Spinal cord (tissue), 9 donors: ENCODE measurements at regions not wholly inside any gene's neighbourhood (a gene's known extent, or its start where the extent isn't known, plus 50 kb on each side); places are given as distances from the start of the nearest gene placed in this dataset.

Experiments
- DNase-seq, 6 donors: peaks; one replicate each; pipeline versions ENCODE4 v3.0.0 to v3.0.0-alpha.2; 2013 to 2015; ENCODE audit warnings: low spot score in 6 of 6, low read depth in 4 of 6
- H3K27ac ChIP-seq: one replicate; pipeline ENCODE4 v1.5.1; 2013; ENCODE audit warnings: low read depth, low read length, control low read depth
- H3K27me3 ChIP-seq: one replicate; pipeline ENCODE4 v1.6.1; 2013; ENCODE audit warnings: low read length; ENCODE audit not compliant: control insufficient read depth, insufficient read depth
- H3K36me3 ChIP-seq: one replicate; pipeline ENCODE4 v1.6.1; 2013; ENCODE audit warnings: low read length; ENCODE audit not compliant: control insufficient read depth, insufficient read depth
- H3K4me1 ChIP-seq: one replicate; pipeline ENCODE4 v1.6.1; 2013; ENCODE audit warnings: low read length; ENCODE audit not compliant: control insufficient read depth, insufficient read depth
- H3K4me3 ChIP-seq: one replicate; pipeline ENCODE4 v1.5.1; 2013; ENCODE audit warnings: low read depth, low read length, control low read depth
- H3K9me3 ChIP-seq: one replicate; pipeline ENCODE4 v1.6.1; 2013; ENCODE audit warnings: low read length; ENCODE audit not compliant: control insufficient read depth, insufficient read depth
- WGBS: methylation state at CpG from one replicate; pipeline ENCODE4 v1.1.5; 2013; ENCODE audit warnings: missing lambda C conversion rate; ENCODE audit not compliant: insufficient coverage; 5-methylcytosine and 5-hydroxymethylcytosine counted together
- donor health status: healthy.

DNA sequence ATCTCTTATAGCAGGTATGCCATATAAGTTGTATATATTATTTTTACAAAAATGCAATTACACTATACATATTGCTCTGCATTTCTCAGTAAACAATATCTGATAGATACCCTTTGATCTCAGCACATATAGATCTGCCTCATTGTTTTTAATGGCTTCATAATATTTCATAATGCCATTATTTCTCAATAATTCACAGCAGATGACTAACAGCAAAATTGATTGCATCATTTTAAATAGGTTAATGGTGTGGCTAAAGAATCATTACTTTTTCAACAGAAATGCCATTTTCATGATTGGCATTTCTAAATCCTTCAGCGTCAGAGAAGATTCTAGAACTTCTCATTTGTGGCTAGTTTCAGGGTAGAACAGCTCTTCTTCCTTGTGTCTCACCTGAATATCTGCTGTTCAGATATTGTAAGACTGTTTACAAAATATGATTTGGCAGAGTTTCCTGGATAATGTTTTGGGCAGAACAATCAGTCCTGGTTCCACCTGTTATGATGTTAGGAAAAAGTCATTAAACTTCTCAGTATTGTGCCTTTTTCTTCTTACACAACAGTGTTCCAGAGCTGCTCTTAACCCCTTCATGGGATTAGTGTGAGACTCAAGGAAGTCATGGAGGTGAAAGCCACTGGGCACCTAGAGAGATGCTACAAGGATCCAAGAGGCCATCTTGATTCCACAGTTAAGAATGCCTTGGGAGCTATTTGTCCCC lies 397.6 kb upstream of the THBS1 start:
- no peaks in the 10 kb centered on the region for H3K27me3 ChIP-seq
- WGBS = no CpG with 5 or more reads among the region's 1 CpG
- no peaks in the 10 kb centered on the region for H3K4me1 ChIP-seq
- H3K27ac ChIP-seq = no peak overlapping the region
- DNase-seq = no peak
- H3K36me3 ChIP-seq = no peaks in the 10 kb centered on the region
- H3K4me3 ChIP-seq = no peak overlapping the region
- no peaks in the 10 kb centered on the region for H3K9me3 ChIP-seq

- Histone ChIP-seq H3K4me3 (no peak overlapping the region), H3K27ac (no peak overlapping the region), H3K27me3 (no peaks in the 10 kb centered on the region), H3K36me3 (no peaks in the 10 kb centered on the region), H3K9me3 (no peaks in the 10 kb centered on the region), H3K4me1 (no peaks in the 10 kb centered on the region)
- DNase-seq = no peak
- WGBS = 82% methylated on average over 3 of the region's 4 CpGs
Measured at GRCh38 chr15:39184701-39185390, 396.0 kb upstream of the THBS1 start.

DNA sequence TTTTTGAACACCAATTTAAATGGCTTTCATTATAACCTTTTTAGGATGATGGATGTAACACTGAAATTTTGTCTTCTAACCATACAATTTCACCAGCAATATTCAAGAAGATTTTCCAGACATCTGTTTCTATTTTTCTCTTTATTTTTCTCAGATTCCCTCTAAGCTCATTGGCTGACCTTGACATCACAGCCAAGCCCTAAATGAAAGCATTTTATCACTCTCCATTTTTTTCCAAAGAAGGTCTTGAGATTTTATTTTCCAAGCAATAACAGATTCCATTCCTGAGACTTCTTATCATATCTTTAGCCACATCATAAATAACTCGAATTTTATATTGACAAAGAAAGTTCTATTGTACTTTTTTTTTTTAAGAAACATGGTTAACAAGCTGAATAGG lies 392.6 kb upstream of the THBS1 start:
- Histone ChIP-seq H3K27me3 (no peaks in the 10 kb centered on the region), H3K9me3 (no peaks in the 10 kb centered on the region), H3K27ac (no peak overlapping the region), H3K4me1 (no peaks in the 10 kb centered on the region), H3K36me3 (no peaks in the 10 kb centered on the region), H3K4me3 (no peak overlapping the region)
- no CpG with 5 or more reads among the region's 1 CpG for WGBS
- no peak for DNase-seq

- no peak overlapping the region for H3K4me3 ChIP-seq
- no peak overlapping the region for H3K27ac ChIP-seq
- no peaks in the 10 kb centered on the region for H3K4me1 ChIP-seq
- 68% methylated on average over 2 of the region's 3 CpGs for WGBS
- no peak for DNase-seq
- no peaks in the 10 kb centered on the region for H3K36me3 ChIP-seq
- no peaks in the 10 kb centered on the region for H3K27me3 ChIP-seq
- no peaks in the 10 kb centered on the region for H3K9me3 ChIP-seq
Measured at GRCh38 chr15:39188930-39189329, 391.9 kb upstream of the THBS1 start.

- H3K27me3 ChIP-seq = no peaks in the 10 kb centered on the region
- no peak overlapping the region for H3K4me3 ChIP-seq
- no peaks in the 10 kb centered on the region for H3K4me1 ChIP-seq
- H3K36me3 ChIP-seq = no peaks in the 10 kb centered on the region
- no peaks in the 10 kb centered on the region for H3K9me3 ChIP-seq
- no peak overlapping the region for H3K27ac ChIP-seq
- no peak for DNase-seq
Measured at GRCh38 chr15:39191871-39192291, 389.0 kb upstream of the THBS1 start.

- no peaks in the 10 kb centered on the region for H3K9me3 ChIP-seq
- WGBS = 82% methylated on average over 2 of the region's 3 CpGs
- no peaks in the 10 kb centered on the region for H3K4me1 ChIP-seq
- no peaks in the 10 kb centered on the region for H3K27me3 ChIP-seq
- no peaks in the 10 kb centered on the region for H3K36me3 ChIP-seq
- no peak overlapping the region for H3K4me3 ChIP-seq
- no peak for DNase-seq
- H3K27ac ChIP-seq = no peak overlapping the region
Measured at GRCh38 chr15:39192351-39192750, 388.5 kb upstream of the THBS1 start.

- no peak for DNase-seq
- no peaks in the 10 kb centered on the region for H3K27me3 ChIP-seq
- H3K36me3 ChIP-seq = no peaks in the 10 kb centered on the region
- H3K9me3 ChIP-seq = no peaks in the 10 kb centered on the region
- no peaks in the 10 kb centered on the region for H3K4me1 ChIP-seq
- WGBS = 100% methylated on average over 1 of the region's 3 CpGs
- H3K4me3 ChIP-seq = no peak overlapping the region
- no peak overlapping the region for H3K27ac ChIP-seq
Measured at GRCh38 chr15:39192979-39193560, 387.8 kb upstream of the THBS1 start.

DNA sequence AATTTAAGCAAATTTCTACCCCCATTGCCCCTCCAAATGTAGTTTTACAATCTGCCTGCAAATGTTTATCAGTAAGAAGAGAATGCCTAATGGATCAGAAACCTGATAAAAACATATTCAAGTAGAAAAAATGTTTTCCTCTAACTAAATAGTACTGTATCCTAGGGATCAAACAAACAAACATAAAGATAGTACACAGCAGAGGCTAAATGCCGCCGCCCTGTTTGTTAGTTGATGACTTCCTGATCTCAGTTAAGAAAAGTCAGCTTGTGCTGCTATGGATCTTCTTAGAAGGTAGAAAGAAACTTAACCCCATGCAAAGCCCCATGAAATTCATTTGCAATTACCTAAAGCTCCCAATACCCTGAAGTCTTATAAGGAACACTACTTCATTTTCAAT lies 387.3 kb upstream of the THBS1 start:
- H3K27me3 ChIP-seq = no peaks in the 10 kb centered on the region
- H3K4me1 ChIP-seq = no peaks in the 10 kb centered on the region
- H3K36me3 ChIP-seq = no peaks in the 10 kb centered on the region
- no peak for DNase-seq
- no CpG with 5 or more reads among the region's 2 CpGs for WGBS
- no peak overlapping the region for H3K4me3 ChIP-seq
- H3K9me3 ChIP-seq = no peaks in the 10 kb centered on the region
- no peak overlapping the region for H3K27ac ChIP-seq

DNA sequence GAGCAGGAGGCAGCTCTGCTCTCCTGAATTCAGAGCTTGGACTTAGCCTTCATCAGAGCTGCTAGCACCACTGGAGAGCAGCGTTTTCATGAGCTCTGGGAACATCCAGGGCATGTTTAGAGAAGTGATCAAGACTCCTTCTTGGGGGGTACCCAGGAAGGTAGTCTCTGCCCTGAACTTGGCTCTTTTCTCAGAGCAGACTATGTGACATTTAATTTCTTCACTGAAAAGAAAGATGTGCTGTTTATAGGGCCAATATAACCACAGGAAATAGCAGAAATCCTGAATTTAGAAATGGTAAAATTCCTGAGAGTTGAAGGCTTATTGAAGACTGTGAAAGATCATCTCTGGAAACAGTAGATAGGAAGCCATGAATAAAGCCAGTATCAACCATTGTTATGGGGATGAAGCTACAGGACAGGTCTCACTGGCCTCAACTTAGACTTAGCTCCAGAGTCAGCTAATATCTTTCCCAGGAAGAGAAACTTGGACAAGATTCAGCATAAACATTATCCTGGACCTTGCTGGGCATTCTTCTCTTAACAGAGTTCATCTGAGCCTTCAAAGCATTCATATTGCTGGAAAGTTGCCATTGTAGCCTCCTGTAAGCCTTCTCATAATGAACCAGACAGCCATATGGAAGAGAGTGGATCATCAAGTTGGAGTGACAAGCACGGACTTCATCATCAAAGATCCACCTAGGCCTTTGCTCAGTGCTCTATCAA lies 386.6 kb upstream of the THBS1 start:
- Histone ChIP-seq H3K27me3 (no peaks in the 10 kb centered on the region), H3K9me3 (no peaks in the 10 kb centered on the region), H3K36me3 (no peaks in the 10 kb centered on the region), H3K4me1 (no peaks in the 10 kb centered on the region), H3K4me3 (no peak overlapping the region), H3K27ac (no peak overlapping the region)
- DNase-seq = no peak
- WGBS = 63% methylated on average over 1 of the region's 2 CpGs
